ENCODE measurements at regions not wholly inside any gene's neighbourhood (a gene's known extent, or its start where the extent isn't known, plus 50 kb on each side); places are given as distances from the start of the nearest gene placed in this dataset.
"Not testable (repeated sequence)": the region's sequence is repeated elsewhere in the genome, so short reads cannot be mapped to it uniquely, and the experiment has no call there.

DNA sequence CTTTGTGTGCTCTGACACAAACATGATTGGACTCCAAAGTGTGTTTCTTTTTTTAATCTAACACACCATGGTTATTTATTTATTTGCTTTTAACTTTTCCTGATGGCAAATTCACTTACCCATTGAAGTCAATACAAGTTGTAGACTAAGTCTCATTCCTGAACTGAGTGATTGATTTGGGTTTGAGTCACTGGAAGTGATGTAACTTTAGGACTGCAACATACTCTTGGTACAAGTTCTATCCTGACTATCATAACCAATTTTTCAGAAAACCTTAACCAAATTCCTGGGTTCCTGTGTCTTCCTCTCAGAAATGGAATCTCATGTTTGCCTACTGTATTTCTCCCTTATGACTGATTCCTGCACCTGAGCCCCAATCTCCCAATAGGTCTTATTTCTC, 590.0 kb upstream of the ROBO1 start:
- H3K9ac ChIP-seq (ENCODE audit: low read depth, low read length): no peak overlapping the region
- H3K4me1 ChIP-seq (ENCODE audit: control insufficient read depth, insufficient read depth, low read length): no peaks in the 10 kb centered on the region
- H3K27me3 ChIP-seq (ENCODE audit: control insufficient read depth, insufficient read depth, low read length): no peaks in the 10 kb centered on the region
- H3K4me2 ChIP-seq (ENCODE audit: low read length): no peak overlapping the region
- no peaks in the 10 kb centered on the region for H3K36me3 ChIP-seq (ENCODE audit: insufficient read depth, low read length)
- H3K4me3 ChIP-seq (ENCODE audit: low read length): no peak overlapping the region
- H3K9me3 ChIP-seq (replicated peaks; ENCODE audit: low read length): no peaks in the 10 kb centered on the region

DNA sequence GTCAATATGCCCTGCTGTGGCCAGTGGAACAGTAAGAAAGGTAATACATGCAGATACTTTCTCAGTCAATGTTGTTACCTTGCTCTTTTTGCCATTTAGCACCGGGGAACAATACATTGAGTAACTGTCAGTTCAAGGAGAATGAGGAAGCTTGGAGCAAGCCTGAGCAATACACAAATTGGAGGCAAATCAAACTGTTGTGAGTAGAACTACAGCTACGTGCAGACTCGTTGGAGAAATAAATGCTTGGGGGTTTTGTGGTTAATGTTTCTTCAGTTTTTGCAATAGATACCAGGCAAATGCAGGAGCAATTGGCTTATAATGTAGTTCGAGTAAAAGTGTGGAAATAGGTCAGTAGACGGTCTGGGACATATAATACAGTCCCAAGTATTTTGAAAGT, 587.3 kb upstream of the ROBO1 start:
- no peaks in the 10 kb centered on the region for H3K9me3 ChIP-seq (replicated peaks; ENCODE audit: low read length)

DNA sequence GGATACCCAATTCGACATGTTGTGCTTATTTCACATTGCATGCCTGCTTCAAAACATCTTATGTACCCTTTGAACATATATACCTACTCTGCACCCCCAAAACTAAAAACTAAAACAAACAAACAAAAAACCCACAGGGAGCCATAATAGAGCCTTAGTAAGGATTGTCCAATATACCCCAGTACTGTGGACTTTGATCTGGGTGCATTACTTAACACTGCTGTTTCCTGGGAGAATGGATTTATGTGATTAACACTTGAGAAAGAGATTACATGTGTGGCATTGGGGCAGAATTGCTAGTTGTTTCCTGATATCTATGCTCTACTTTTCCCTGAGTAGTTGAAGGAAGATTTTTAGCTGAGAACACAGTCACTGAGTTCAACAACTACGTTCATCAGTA, 583.4 kb upstream of the ROBO1 start:
- Histone ChIP-seq H3K27me3 (ENCODE audit: control insufficient read depth, insufficient read depth, low read length) (no peaks in the 10 kb centered on the region), H3K9me3 (replicated peaks; ENCODE audit: low read length) (no peaks in the 10 kb centered on the region), H3K4me2 (ENCODE audit: low read length) (no peak overlapping the region), H3K4me1 (ENCODE audit: control insufficient read depth, insufficient read depth, low read length) (no peaks in the 10 kb centered on the region), H3K9ac (ENCODE audit: low read depth, low read length) (no peak overlapping the region), H3K4me3 (ENCODE audit: low read length) (no peak overlapping the region), H3K36me3 (ENCODE audit: insufficient read depth, low read length) (no peaks in the 10 kb centered on the region)

More for the DNA sequence above, 587.3 kb upstream of the ROBO1 start:
- no peaks in the 10 kb centered on the region for H3K27me3 ChIP-seq (ENCODE audit: control insufficient read depth, insufficient read depth, low read length)
- H3K36me3 ChIP-seq (ENCODE audit: insufficient read depth, low read length): no peaks in the 10 kb centered on the region
- no peak overlapping the region for H3K4me3 ChIP-seq (ENCODE audit: low read length)
- no peak overlapping the region for H3K4me2 ChIP-seq (ENCODE audit: low read length)
- no peaks in the 10 kb centered on the region for H3K4me1 ChIP-seq (ENCODE audit: control insufficient read depth, insufficient read depth, low read length)
- H3K9ac ChIP-seq (ENCODE audit: low read depth, low read length): no peak overlapping the region

- no peak overlapping the region for H3K9ac ChIP-seq (ENCODE audit: low read depth, low read length)
- H3K27me3 ChIP-seq (ENCODE audit: control insufficient read depth, insufficient read depth, low read length): no peaks in the 10 kb centered on the region
- no peak overlapping the region for H3K4me3 ChIP-seq (ENCODE audit: low read length)
- no peaks in the 10 kb centered on the region for H3K4me1 ChIP-seq (ENCODE audit: control insufficient read depth, insufficient read depth, low read length)
- no peaks in the 10 kb centered on the region for H3K36me3 ChIP-seq (ENCODE audit: insufficient read depth, low read length)
- no peak overlapping the region for H3K4me2 ChIP-seq (ENCODE audit: low read length)
- no peaks in the 10 kb centered on the region for H3K9me3 ChIP-seq (replicated peaks; ENCODE audit: low read length)
Measured at GRCh38 chr3:80350771-80351170, 583.0 kb upstream of the ROBO1 start.

- Histone ChIP-seq H3K4me1 (ENCODE audit: control insufficient read depth, insufficient read depth, low read length) (no peaks in the 10 kb centered on the region), H3K4me3 (ENCODE audit: low read length) (no peak overlapping the region), H3K36me3 (ENCODE audit: insufficient read depth, low read length) (no peaks in the 10 kb centered on the region), H3K4me2 (ENCODE audit: low read length) (no peak overlapping the region), H3K27me3 (ENCODE audit: control insufficient read depth, insufficient read depth, low read length) (no peaks in the 10 kb centered on the region), H3K9ac (ENCODE audit: low read depth, low read length) (no peak overlapping the region), H3K9me3 (replicated peaks; ENCODE audit: low read length) (peaks cover 3% of the 10 kb centered on the region)
Measured at GRCh38 chr3:80338366-80338765, 570.6 kb upstream of the ROBO1 start.

- Histone ChIP-seq H3K4me3 (ENCODE audit: low read length) (no peak overlapping the region), H3K9me3 (replicated peaks; ENCODE audit: low read length) (no peaks in the 10 kb centered on the region), H3K27me3 (ENCODE audit: control insufficient read depth, insufficient read depth, low read length) (no peaks in the 10 kb centered on the region), H3K36me3 (ENCODE audit: insufficient read depth, low read length) (no peaks in the 10 kb centered on the region), H3K4me2 (ENCODE audit: low read length) (no peak overlapping the region), H3K4me1 (ENCODE audit: control insufficient read depth, insufficient read depth, low read length) (no peaks in the 10 kb centered on the region), H3K9ac (ENCODE audit: low read depth, low read length) (no peak overlapping the region)
Measured at GRCh38 chr3:80334534-80334933, 566.7 kb upstream of the ROBO1 start.

DNA sequence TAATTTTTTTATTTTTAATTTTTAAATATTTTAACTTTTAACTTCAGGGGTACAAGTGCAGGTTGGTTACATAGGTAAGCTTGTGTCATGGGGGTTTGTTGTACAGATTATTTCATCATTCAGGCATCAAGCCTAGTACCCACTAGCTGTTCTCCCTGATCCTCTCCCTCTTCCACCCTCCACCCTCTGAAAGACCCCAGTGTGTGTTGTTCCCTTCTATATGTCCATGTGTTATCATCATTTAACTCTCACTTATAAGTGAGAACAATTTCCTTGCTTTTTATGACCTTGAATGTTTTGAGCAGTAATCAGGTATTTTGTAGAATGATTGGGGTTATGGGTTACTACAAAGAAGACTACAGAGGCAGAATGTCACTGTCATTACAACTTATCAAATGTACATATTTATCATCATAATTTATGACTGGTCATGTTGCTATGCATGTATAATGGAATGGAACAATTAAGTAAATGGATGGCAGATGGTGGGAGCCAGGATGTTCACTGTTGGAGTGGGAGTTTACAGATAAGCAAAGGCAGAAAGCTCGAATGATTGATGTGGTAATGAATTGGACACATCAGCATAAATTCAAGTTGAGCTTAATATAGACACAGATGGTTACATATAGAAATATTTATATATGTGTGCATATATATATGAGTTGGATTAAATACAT, 563.8 kb upstream of the ROBO1 start:
- H3K4me2 ChIP-seq (ENCODE audit: low read length): no peak overlapping the region
- no peaks in the 10 kb centered on the region for H3K27me3 ChIP-seq (ENCODE audit: control insufficient read depth, insufficient read depth, low read length)
- H3K4me3 ChIP-seq (ENCODE audit: low read length): no peak overlapping the region

DNA sequence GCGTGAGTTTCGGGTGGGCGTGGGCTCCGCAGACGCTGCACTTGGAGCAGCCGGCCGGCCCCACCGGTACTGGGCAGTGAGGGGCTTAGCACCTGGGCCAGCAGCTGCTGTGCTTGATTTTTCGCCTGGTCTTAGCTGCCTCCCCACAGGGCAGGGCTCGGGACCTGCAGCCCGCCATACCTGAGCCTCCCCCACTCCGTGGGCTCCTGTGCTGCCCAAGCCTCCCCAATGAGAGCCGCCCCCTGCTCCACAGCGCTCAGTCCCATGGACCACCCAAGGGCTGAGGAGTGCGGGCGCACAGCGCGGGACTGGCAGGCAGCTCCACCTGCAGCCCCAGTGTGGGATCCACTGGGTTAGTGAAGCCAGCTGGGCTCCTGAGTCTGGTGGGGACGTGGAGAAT, 546.7 kb upstream of the ROBO1 start:
- H3K4me2 ChIP-seq (ENCODE audit: low read length); H3K4me3 ChIP-seq (ENCODE audit: low read length); H3K9me3 ChIP-seq (replicated peaks; ENCODE audit: low read length); H3K9ac ChIP-seq (ENCODE audit: low read depth, low read length); H3K36me3 ChIP-seq (ENCODE audit: insufficient read depth, low read length); H3K4me1 ChIP-seq (ENCODE audit: control insufficient read depth, insufficient read depth, low read length); H3K27me3 ChIP-seq (ENCODE audit: control insufficient read depth, insufficient read depth, low read length): not testable (repeated sequence)

More for the DNA sequence above, 563.8 kb upstream of the ROBO1 start:
- Histone ChIP-seq H3K9me3 (replicated peaks; ENCODE audit: low read length) (no peaks in the 10 kb centered on the region), H3K36me3 (ENCODE audit: insufficient read depth, low read length) (no peaks in the 10 kb centered on the region), H3K4me1 (ENCODE audit: control insufficient read depth, insufficient read depth, low read length) (no peaks in the 10 kb centered on the region), H3K9ac (ENCODE audit: low read depth, low read length) (no peak overlapping the region)

- Histone ChIP-seq H3K9ac (ENCODE audit: low read depth, low read length) (no peak overlapping the region), H3K4me1 (ENCODE audit: control insufficient read depth, insufficient read depth, low read length) (no peaks in the 10 kb centered on the region), H3K4me2 (ENCODE audit: low read length) (no peak overlapping the region), H3K27me3 (ENCODE audit: control insufficient read depth, insufficient read depth, low read length) (no peaks in the 10 kb centered on the region), H3K9me3 (replicated peaks; ENCODE audit: low read length) (peaks cover 5% of the 10 kb centered on the region), H3K4me3 (ENCODE audit: low read length) (no peak overlapping the region), H3K36me3 (ENCODE audit: insufficient read depth, low read length) (no peaks in the 10 kb centered on the region)
Measured at GRCh38 chr3:80308637-80309036, 540.8 kb upstream of the ROBO1 start.

- H3K9ac ChIP-seq (ENCODE audit: low read depth, low read length): no peak overlapping the region
- no peaks in the 10 kb centered on the region for H3K27me3 ChIP-seq (ENCODE audit: control insufficient read depth, insufficient read depth, low read length)
- no peak overlapping the region for H3K4me2 ChIP-seq (ENCODE audit: low read length)
- H3K9me3 ChIP-seq (replicated peaks; ENCODE audit: low read length): peaks cover 5% of the 10 kb centered on the region
- H3K4me3 ChIP-seq (ENCODE audit: low read length): no peak overlapping the region
- H3K36me3 ChIP-seq (ENCODE audit: insufficient read depth, low read length): no peaks in the 10 kb centered on the region
- no peaks in the 10 kb centered on the region for H3K4me1 ChIP-seq (ENCODE audit: control insufficient read depth, insufficient read depth, low read length)
Measured at GRCh38 chr3:80307844-80308243, 540.0 kb upstream of the ROBO1 start.

DNA sequence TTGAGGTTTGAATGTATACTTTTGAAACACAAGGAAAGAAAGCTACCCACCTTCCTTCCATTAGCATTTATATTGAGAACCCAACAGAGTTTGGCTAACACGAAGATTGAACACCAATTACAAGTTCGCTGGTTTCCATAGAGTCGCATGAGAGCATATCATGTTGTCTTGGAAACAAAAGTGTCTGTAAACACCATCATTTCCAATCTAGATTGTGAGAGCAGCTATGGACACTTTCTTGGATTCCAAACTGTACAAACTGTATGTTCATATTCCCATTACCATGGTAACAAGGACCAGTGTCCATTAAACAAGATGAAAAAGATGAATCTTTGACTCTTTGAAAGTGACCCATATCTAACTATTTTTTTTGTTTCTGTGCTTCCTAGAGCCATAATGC, 529.9 kb upstream of the ROBO1 start:
- Histone ChIP-seq H3K27me3 (ENCODE audit: control insufficient read depth, insufficient read depth, low read length) (no peaks in the 10 kb centered on the region), H3K4me3 (ENCODE audit: low read length) (no peak overlapping the region), H3K4me2 (ENCODE audit: low read length) (no peak overlapping the region), H3K36me3 (ENCODE audit: insufficient read depth, low read length) (no peaks in the 10 kb centered on the region), H3K4me1 (ENCODE audit: control insufficient read depth, insufficient read depth, low read length) (no peaks in the 10 kb centered on the region), H3K9ac (ENCODE audit: low read depth, low read length) (no peak overlapping the region), H3K9me3 (replicated peaks; ENCODE audit: low read length) (no peaks in the 10 kb centered on the region)

DNA sequence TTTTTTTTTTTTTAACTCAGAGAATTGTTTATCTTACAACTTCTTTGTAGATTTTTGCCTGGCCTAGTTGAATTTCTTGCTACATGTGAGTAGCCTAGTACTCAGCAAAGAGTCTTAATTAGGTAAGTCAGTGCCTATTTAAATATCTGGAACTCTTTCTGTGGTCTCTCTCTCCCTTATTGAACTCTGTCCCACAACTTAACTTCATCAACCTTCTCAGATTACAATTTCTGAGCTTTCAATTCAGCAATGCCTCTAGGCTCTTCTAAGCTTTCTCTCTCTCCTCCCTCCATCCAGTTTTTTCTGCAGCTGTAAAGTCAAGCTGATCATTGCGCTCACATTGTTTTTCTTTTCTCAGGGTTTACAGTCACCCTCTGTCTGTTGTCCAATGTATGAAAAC, 517.6 kb upstream of the ROBO1 start:
- H3K27me3 ChIP-seq (ENCODE audit: control insufficient read depth, insufficient read depth, low read length): no peaks in the 10 kb centered on the region
- H3K36me3 ChIP-seq (ENCODE audit: insufficient read depth, low read length): no peaks in the 10 kb centered on the region
- no peak overlapping the region for H3K4me3 ChIP-seq (ENCODE audit: low read length)
- H3K9ac ChIP-seq (ENCODE audit: low read depth, low read length): no peak overlapping the region
- no peaks in the 10 kb centered on the region for H3K9me3 ChIP-seq (replicated peaks; ENCODE audit: low read length)
- H3K4me1 ChIP-seq (ENCODE audit: control insufficient read depth, insufficient read depth, low read length): no peaks in the 10 kb centered on the region
- no peak overlapping the region for H3K4me2 ChIP-seq (ENCODE audit: low read length)

All from skeletal muscle satellite cell (primary cell).